ENCODE measurements at regions not wholly inside any gene's neighbourhood (a gene's known extent, or its start where the extent isn't known, plus 50 kb on each side); places are given as distances from the start of the nearest gene placed in this dataset.

GRCh38 chr14:89484051-89484844 is 67.2 kb upstream of the FOXN3 start:
- TF ChIP-seq, protein P1, sequence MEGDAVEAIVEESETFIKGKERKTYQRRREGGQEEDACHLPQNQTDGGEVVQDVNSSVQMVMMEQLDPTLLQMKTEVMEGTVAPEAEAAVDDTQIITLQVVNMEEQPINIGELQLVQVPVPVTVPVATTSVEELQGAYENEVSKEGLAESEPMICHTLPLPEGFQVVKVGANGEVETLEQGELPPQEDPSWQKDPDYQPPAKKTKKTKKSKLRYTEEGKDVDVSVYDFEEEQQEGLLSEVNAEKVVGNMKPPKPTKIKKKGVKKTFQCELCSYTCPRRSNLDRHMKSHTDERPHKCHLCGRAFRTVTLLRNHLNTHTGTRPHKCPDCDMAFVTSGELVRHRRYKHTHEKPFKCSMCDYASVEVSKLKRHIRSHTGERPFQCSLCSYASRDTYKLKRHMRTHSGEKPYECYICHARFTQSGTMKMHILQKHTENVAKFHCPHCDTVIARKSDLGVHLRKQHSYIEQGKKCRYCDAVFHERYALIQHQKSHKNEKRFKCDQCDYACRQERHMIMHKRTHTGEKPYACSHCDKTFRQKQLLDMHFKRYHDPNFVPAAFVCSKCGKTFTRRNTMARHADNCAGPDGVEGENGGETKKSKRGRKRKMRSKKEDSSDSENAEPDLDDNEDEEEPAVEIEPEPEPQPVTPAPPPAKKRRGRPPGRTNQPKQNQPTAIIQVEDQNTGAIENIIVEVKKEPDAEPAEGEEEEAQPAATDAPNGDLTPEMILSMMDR (IDR thresholded peaks at IDR 0.05; ENCODE audit: control insufficient read depth, extremely low read depth, insufficient read depth) = no peak
- no peak overlapping the region for H3K4me3 ChIP-seq (ENCODE audit: low read depth, low read length)
- DNase-seq (ENCODE audit: low read depth) = no peak

GRCh38 chr14:89481196-89481595 is 64.2 kb upstream of the FOXN3 start:
- no peak overlapping the region for H3K4me3 ChIP-seq (ENCODE audit: low read depth, low read length)
- no peak for DNase-seq (ENCODE audit: low read depth)
- TF ChIP-seq, protein P1 (IDR thresholded peaks at IDR 0.05; ENCODE audit: control insufficient read depth, extremely low read depth, insufficient read depth) = no peak

- TF ChIP-seq, protein P1 (IDR thresholded peaks at IDR 0.05; ENCODE audit: control insufficient read depth, extremely low read depth, insufficient read depth) = no peak
- no peak for DNase-seq (ENCODE audit: low read depth)
Measured at GRCh38 chr14:89480278-89480677, 63.2 kb upstream of the FOXN3 start.

GRCh38 chr14:89479802-89480201 is 62.8 kb upstream of the FOXN3 start:
- no peak overlapping the region for H3K4me3 ChIP-seq (ENCODE audit: low read depth, low read length)
- no peak for DNase-seq (ENCODE audit: low read depth)
- TF ChIP-seq, protein P1 (IDR thresholded peaks at IDR 0.05; ENCODE audit: control insufficient read depth, extremely low read depth, insufficient read depth) = no peak

More at GRCh38 chr14:89480278-89480677, 63.2 kb upstream of the FOXN3 start:
- H3K4me3 ChIP-seq (ENCODE audit: low read depth, low read length) = no peak overlapping the region

DNA sequence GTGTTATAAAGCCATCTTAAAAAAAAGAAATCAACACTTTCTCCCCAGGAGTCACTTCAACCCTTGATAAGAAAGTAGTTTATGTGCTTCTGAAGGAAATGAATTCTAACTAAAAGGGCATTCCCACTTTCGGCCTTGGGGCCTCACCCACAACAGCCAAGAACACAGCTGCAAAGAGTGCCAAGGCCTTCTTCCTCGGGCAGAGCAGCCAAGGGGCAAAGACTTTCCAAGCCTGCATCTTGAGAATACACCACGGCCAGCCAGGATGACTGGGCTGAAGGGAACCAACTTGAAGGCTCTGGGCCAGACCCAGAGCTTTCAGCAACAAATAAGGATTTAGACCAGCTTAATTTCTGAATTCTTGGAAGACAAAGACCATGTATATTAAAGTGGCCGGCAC is 60.4 kb upstream of the FOXN3 start:
- no peak overlapping the region for H3K4me3 ChIP-seq (ENCODE audit: low read depth, low read length)
- TF ChIP-seq, protein P1 (IDR thresholded peaks at IDR 0.05; ENCODE audit: control insufficient read depth, extremely low read depth, insufficient read depth) = no peak
- no peak for DNase-seq (ENCODE audit: low read depth)

- no peak for DNase-seq (ENCODE audit: low read depth)
- TF ChIP-seq, protein P1 (IDR thresholded peaks at IDR 0.05; ENCODE audit: control insufficient read depth, extremely low read depth, insufficient read depth) = no peak
- H3K4me3 ChIP-seq (ENCODE audit: low read depth, low read length) = no peak overlapping the region
Measured at GRCh38 chr14:89476354-89476896, 59.4 kb upstream of the FOXN3 start.
